ENCODE measurements at regions not wholly inside any gene's neighbourhood (a gene's known extent, or its start where the extent isn't known, plus 50 kb on each side); places are given as distances from the start of the nearest gene placed in this dataset.

DNA sequence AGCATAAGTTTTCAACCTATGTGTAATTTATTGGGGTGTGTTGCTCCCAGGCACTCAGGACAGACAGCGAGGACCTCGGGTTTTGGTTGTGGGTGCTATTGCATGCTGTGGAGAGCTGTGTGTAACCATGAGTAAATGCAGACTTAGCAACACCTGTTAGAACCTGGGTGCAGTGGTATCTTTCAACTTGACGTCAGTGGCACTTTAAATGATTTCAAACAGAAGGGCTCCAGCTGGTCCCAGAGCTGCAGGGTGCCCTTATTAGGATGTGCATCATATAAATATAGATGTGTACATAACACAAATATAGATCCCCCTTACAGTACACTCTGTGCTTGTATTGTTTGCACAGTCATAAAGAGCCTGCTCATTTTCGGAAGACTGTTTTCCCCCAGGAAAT is 228.3 kb upstream of the IRS2 start:
- Histone ChIP-seq H3K4me3 (ENCODE audit: low read depth in 1 of 5, low read length in 5 of 5) (no peak overlapping the region), H3K27me3 (ENCODE audit: control insufficient read depth in 5 of 5, insufficient read depth in 4 of 5, low read length in 5 of 5) (peaks cover 0 to 5% (median 0%) of the 10 kb centered on the region in 5 donors), H3K9me3 (ENCODE audit: control insufficient read depth in 5 of 5, low read length in 5 of 5) (no peaks in the 10 kb centered on the region), H3K9ac (ENCODE audit: low read length in 5 of 5) (no peak overlapping the region), H3K27ac (ENCODE audit: low read depth, low read length) (no peak overlapping the region), H3K4me1 (ENCODE audit: control insufficient read depth in 5 of 5, insufficient read depth in 5 of 5, low read length in 5 of 5) (no peaks in the 10 kb centered on the region), H3K36me3 (ENCODE audit: control insufficient read depth in 5 of 5, insufficient read depth in 5 of 5, low read length in 5 of 5) (no peaks in the 10 kb centered on the region)

DNA sequence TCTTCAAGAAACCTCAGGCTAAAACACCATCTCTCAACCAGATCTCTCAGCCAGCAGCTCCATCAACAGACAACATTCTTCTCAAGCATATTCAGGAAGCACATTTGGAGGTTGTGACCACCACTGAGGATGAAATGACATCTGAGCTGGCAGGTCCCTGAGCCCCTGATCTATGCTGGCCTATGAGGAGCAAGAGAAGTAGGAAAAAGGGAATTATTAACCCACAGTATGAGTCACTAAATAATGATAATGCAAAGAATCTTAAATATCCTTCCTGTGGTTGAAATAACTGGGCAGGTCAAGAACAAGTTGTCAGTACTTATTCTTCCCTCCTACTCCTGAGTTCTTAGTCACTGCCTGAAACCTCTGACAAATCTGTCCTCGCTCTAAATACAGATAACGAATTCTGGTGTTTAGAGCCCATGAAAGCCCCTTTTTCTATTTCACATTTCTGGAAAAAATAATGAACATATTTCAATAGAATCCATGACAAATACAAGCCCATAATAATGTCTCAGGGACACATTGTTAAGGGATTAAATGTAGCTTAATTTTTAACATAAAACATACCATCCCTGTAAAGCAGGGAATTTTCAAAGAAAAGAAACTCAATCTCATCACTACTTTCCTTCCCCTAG is 225.8 kb upstream of the IRS2 start:
- Histone ChIP-seq H3K4me3 (ENCODE audit: low read depth in 1 of 5, low read length in 5 of 5) (no peak overlapping the region), H3K9ac (ENCODE audit: low read length in 5 of 5) (no peak overlapping the region), H3K4me1 (ENCODE audit: control insufficient read depth in 5 of 5, insufficient read depth in 5 of 5, low read length in 5 of 5) (no peaks in the 10 kb centered on the region), H3K9me3 (ENCODE audit: control insufficient read depth in 5 of 5, low read length in 5 of 5) (no peaks in the 10 kb centered on the region), H3K27me3 (ENCODE audit: control insufficient read depth in 5 of 5, insufficient read depth in 4 of 5, low read length in 5 of 5) (no peaks in the 10 kb centered on the region), H3K27ac (ENCODE audit: low read depth, low read length) (no peak overlapping the region), H3K36me3 (ENCODE audit: control insufficient read depth in 5 of 5, insufficient read depth in 5 of 5, low read length in 5 of 5) (no peaks in the 10 kb centered on the region)

DNA sequence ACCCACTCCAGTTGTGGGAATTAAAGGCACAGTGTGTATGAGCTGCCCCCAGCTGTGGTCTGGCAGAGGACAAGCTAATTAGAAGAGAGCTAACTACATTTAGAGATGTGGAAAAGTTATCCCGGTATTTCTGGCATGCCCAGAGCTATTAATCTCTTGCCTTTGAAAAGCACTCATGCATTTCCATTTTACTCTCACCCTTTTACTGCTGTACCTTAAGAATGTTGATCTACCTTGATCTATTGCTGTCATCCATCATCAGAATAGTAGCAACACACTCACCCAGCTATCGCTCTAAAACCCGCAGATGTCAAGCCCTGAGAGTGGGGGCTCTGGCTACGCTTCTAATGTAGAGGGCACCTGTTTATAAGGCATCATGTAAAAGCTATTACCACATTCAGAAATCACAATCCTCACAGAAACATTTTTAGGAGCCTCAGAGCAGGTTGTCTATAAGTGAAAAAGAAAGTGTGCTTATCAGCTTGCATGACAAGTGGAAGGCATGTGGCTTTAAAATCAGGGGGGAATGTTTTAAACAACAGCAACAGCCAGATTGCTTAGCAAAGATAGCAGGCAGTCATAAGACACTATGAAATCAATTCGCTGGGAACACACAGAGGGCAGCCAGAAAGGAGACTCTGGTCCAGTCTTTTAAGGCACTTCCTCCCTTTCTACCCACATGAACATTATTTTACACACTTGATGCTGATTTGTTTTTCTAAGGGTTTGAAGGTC is 224.2 kb upstream of the IRS2 start:
- H3K9ac ChIP-seq (ENCODE audit: low read length in 5 of 5), result no peak overlapping the region
- H3K4me1 ChIP-seq (ENCODE audit: control insufficient read depth in 5 of 5, insufficient read depth in 5 of 5, low read length in 5 of 5), result peaks cover 0 to 10% (median 0%) of the 10 kb centered on the region in 5 donors
- no peak overlapping the region for H3K4me3 ChIP-seq (ENCODE audit: low read depth in 1 of 5, low read length in 5 of 5)
- no peaks in the 10 kb centered on the region for H3K36me3 ChIP-seq (ENCODE audit: control insufficient read depth in 5 of 5, insufficient read depth in 5 of 5, low read length in 5 of 5)
- no peak overlapping the region for H3K27ac ChIP-seq (ENCODE audit: low read depth, low read length)
- no peaks in the 10 kb centered on the region for H3K27me3 ChIP-seq (ENCODE audit: control insufficient read depth in 5 of 5, insufficient read depth in 4 of 5, low read length in 5 of 5)
- H3K9me3 ChIP-seq (ENCODE audit: control insufficient read depth in 5 of 5, low read length in 5 of 5), result no peaks in the 10 kb centered on the region

DNA sequence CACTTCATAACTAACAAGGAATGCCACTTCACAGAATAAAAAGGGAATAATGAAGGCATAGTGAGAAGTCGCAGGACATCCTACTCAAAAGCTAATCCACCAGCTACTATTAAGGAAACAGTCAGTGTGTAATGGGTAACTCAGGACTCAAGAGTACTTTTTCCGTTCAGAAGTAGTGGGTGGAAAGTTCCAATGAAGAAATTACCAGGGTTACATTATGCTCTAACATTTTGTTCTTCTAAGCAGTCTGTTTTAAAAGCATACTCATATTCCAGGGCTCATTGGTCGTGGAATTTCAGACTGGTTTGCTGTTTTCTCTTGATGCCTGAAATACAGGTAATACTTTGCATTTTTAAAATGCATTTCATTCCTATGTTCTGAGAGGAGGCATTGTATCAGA is 222.4 kb upstream of the IRS2 start:
- Histone ChIP-seq H3K9ac (ENCODE audit: low read length in 5 of 5) (no peak overlapping the region), H3K4me1 (ENCODE audit: control insufficient read depth in 5 of 5, insufficient read depth in 5 of 5, low read length in 5 of 5) (peaks cover 0 to 10% (median 0%) of the 10 kb centered on the region in 5 donors), H3K27me3 (ENCODE audit: control insufficient read depth in 5 of 5, insufficient read depth in 4 of 5, low read length in 5 of 5) (no peaks in the 10 kb centered on the region), H3K4me3 (ENCODE audit: low read depth in 1 of 5, low read length in 5 of 5) (no peak overlapping the region), H3K36me3 (ENCODE audit: control insufficient read depth in 5 of 5, insufficient read depth in 5 of 5, low read length in 5 of 5) (no peaks in the 10 kb centered on the region), H3K9me3 (ENCODE audit: control insufficient read depth in 5 of 5, low read length in 5 of 5) (no peaks in the 10 kb centered on the region), H3K27ac (ENCODE audit: low read depth, low read length) (no peak overlapping the region)

DNA sequence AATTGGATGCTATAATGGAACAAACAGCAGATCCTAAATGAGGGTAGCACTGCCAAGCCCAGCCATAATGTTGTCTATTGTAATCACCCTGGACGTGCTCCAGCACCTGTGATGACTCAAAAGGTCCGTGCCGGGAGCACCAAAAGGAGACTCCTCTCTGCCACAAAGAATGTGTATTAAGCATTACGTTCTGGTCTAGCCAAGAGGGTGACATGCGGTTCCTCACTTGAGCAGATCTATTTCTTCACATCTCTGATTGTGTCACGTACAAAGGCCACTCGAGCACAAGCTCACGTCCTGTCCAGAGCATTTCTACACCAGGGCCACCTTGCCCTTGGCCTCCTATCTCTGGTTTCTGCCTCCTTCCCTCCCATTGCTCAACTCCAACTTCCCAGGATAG is 219.9 kb upstream of the IRS2 start:
- Histone ChIP-seq H3K27ac (ENCODE audit: low read depth, low read length) (no peak overlapping the region), H3K9ac (ENCODE audit: low read length in 5 of 5) (no peak overlapping the region), H3K36me3 (ENCODE audit: control insufficient read depth in 5 of 5, insufficient read depth in 5 of 5, low read length in 5 of 5) (no peaks in the 10 kb centered on the region), H3K4me1 (ENCODE audit: control insufficient read depth in 5 of 5, insufficient read depth in 5 of 5, low read length in 5 of 5) (peaks cover 0 to 10% (median 0%) of the 10 kb centered on the region in 5 donors), H3K27me3 (ENCODE audit: control insufficient read depth in 5 of 5, insufficient read depth in 4 of 5, low read length in 5 of 5) (no peaks in the 10 kb centered on the region), H3K4me3 (ENCODE audit: low read depth in 1 of 5, low read length in 5 of 5) (no peak overlapping the region), H3K9me3 (ENCODE audit: control insufficient read depth in 5 of 5, low read length in 5 of 5) (no peaks in the 10 kb centered on the region)

DNA sequence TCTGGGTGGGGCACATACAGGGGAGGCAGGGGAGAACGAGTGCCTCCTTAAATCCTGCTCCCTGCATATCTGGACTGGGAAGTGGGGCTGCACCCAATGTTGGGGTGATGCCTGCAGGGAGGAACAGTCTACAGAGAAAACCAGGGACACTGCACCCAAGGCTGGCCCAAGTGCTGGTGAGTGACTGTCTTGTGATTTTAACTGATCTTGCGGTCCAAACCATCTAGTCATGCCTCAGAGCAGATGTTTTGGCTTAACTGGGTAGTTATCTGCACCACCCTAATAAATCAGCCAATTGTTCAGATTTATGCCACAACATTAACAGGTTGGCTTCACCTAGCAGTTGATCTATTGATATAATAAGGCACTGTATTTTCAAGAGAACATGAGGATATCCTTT is 219.2 kb upstream of the IRS2 start:
- no peak overlapping the region for H3K27ac ChIP-seq (ENCODE audit: low read depth, low read length)
- no peaks in the 10 kb centered on the region for H3K9me3 ChIP-seq (ENCODE audit: control insufficient read depth in 5 of 5, low read length in 5 of 5)

DNA sequence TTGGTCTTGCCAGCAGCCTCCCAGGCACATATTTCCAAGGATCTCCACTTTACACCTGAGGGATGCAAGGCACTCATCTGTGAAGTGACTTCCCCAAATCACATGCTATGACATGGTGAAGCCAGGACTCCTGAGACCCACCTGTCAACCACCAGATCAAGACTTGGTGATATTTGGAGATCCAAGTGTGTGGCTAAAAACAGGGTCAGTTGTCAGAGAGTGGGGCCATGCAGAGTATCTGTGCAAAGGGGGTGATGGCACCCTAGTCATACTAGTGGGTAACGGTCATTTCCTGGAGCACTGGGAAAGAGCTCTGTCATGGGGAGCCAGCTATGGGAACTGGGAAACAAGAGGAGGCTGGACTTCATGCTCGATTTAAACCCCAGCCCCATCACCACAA is 218.4 kb upstream of the IRS2 start:
- no peaks in the 10 kb centered on the region for H3K36me3 ChIP-seq (ENCODE audit: control insufficient read depth in 5 of 5, insufficient read depth in 5 of 5, low read length in 5 of 5)
- H3K9ac ChIP-seq (ENCODE audit: low read length in 5 of 5), result no peak overlapping the region
- no peaks in the 10 kb centered on the region for H3K27me3 ChIP-seq (ENCODE audit: control insufficient read depth in 5 of 5, insufficient read depth in 4 of 5, low read length in 5 of 5)
- H3K4me3 ChIP-seq (ENCODE audit: low read depth in 1 of 5, low read length in 5 of 5), result no peak overlapping the region
- no peaks in the 10 kb centered on the region for H3K9me3 ChIP-seq (ENCODE audit: control insufficient read depth in 5 of 5, low read length in 5 of 5)
- H3K27ac ChIP-seq (ENCODE audit: low read depth, low read length), result no peak overlapping the region
- H3K4me1 ChIP-seq (ENCODE audit: control insufficient read depth in 5 of 5, insufficient read depth in 5 of 5, low read length in 5 of 5), result peaks cover 0 to 16% (median 2%) of the 10 kb centered on the region in 5 donors

More for the DNA sequence above, 219.2 kb upstream of the IRS2 start:
- Histone ChIP-seq H3K4me1 (ENCODE audit: control insufficient read depth in 5 of 5, insufficient read depth in 5 of 5, low read length in 5 of 5) (peaks cover 0 to 10% (median 0%) of the 10 kb centered on the region in 5 donors), H3K4me3 (ENCODE audit: low read depth in 1 of 5, low read length in 5 of 5) (no peak overlapping the region), H3K27me3 (ENCODE audit: control insufficient read depth in 5 of 5, insufficient read depth in 4 of 5, low read length in 5 of 5) (no peaks in the 10 kb centered on the region), H3K9ac (ENCODE audit: low read length in 5 of 5) (no peak overlapping the region), H3K36me3 (ENCODE audit: control insufficient read depth in 5 of 5, insufficient read depth in 5 of 5, low read length in 5 of 5) (no peaks in the 10 kb centered on the region)

DNA sequence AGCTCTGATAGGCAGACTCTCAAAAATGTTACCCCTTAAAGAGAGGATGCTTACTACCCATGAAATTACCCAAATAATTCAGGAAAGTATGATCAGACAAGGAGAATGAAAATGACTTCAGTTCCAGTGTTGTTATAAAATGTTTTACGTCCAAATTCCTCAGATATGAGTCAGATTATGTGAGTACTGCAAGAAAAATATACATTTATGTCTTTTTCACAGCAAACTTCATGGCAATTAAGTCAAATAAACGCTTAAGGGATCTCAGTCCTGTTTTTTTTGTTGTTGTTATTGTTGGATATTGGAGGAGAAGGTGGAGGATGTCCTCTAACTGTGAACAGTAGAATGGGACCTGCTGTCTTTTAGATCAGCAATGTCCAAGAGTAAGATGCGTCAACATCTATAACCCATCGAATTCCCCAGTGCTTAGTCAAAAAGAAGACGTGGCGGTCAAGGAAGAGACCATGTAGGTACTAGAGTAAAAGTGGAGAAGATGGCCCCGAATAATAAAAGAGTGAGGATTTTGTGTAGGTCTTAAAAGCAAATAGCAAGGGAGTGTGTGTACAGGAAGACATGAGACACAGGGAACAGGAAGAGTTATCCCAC is 215.4 kb upstream of the IRS2 start:
- Histone ChIP-seq H3K4me1 (ENCODE audit: control insufficient read depth in 5 of 5, insufficient read depth in 5 of 5, low read length in 5 of 5) (peaks cover 2 to 39% (median 21%) of the 10 kb centered on the region in 5 donors), H3K36me3 (ENCODE audit: control insufficient read depth in 5 of 5, insufficient read depth in 5 of 5, low read length in 5 of 5) (no peaks in the 10 kb centered on the region), H3K9me3 (ENCODE audit: control insufficient read depth in 5 of 5, low read length in 5 of 5) (no peaks in the 10 kb centered on the region), H3K9ac (ENCODE audit: low read length in 5 of 5) (no peak overlapping the region), H3K27ac (ENCODE audit: low read depth, low read length) (no peak overlapping the region), H3K4me3 (ENCODE audit: low read depth in 1 of 5, low read length in 5 of 5) (no peak overlapping the region), H3K27me3 (ENCODE audit: control insufficient read depth in 5 of 5, insufficient read depth in 4 of 5, low read length in 5 of 5) (no peaks in the 10 kb centered on the region)

DNA sequence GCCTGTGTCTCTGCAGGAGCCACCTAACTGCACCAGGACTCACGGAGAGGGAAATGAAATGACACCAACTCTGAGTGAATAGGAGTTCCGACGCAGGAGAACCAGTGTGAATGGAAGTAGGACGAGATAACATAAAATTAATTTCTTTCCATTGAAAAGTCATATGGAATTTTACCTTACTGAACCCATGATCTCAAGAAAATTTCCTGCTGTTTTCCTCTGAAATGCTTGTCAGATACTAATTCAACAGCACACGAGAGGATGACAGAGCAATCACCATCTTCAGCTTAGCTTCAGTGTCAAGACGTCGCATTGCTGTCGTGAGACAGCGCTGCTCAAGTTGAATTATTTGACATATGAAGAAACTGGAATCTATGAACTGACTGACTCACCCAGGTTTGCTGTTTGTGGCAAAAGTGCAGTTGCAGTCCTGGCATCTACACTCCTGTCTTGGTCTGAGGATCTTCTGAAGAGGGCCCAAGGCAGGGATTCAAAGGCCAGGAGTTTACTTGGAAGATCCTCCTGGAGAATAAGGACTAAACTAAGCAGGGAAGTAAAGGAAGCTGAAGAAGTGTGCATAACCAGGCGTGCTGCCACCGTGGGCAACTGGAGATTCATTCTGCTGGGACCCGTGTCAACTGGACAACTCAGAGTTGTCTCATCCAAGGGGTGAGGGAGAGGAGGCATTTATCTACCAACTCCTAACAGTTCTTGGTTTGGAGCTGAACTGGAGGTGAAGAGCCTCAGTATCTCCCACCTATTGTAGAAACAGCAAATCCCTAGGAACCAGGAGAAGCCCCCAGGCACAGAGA is 214.4 kb upstream of the IRS2 start:
- H3K9me3 ChIP-seq (ENCODE audit: control insufficient read depth in 5 of 5, low read length in 5 of 5), result no peaks in the 10 kb centered on the region

More for the DNA sequence above, 214.4 kb upstream of the IRS2 start:
- Histone ChIP-seq H3K4me3 (ENCODE audit: low read depth in 1 of 5, low read length in 5 of 5) (no peak overlapping the region), H3K27ac (ENCODE audit: low read depth, low read length) (no peak overlapping the region), H3K9ac (ENCODE audit: low read length in 5 of 5) (no peak overlapping the region), H3K27me3 (ENCODE audit: control insufficient read depth in 5 of 5, insufficient read depth in 4 of 5, low read length in 5 of 5) (no peaks in the 10 kb centered on the region), H3K36me3 (ENCODE audit: control insufficient read depth in 5 of 5, insufficient read depth in 5 of 5, low read length in 5 of 5) (no peaks in the 10 kb centered on the region), H3K4me1 (ENCODE audit: control insufficient read depth in 5 of 5, insufficient read depth in 5 of 5, low read length in 5 of 5) (peaks cover 2 to 30% (median 21%) of the 10 kb centered on the region in 5 donors)
